WERI-Rb-1 (cell line): ENCODE measurements at regions not wholly inside any gene's neighbourhood (a gene's known extent, or its start where the extent isn't known, plus 50 kb on each side); places are given as distances from the start of the nearest gene placed in this dataset.
"Not testable (repeated sequence)": the region's sequence is repeated elsewhere in the genome, so short reads cannot be mapped to it uniquely, and the experiment has no call there.

Experiments
- DNase-seq: peaks from one replicate; pipeline ENCODE4 v3.0.0-alpha.2; 2020
- H3K27ac ChIP-seq: fragments of 250-450 bp; sonication (Bioruptor Pico); 2 replicates; pipeline ENCODE4 v1.5.1; 2020; ENCODE audit warnings: mild to moderate bottlenecking, moderate library complexity
- H3K27me3 ChIP-seq: fragments of 250-450 bp; sonication (Bioruptor Pico); 2 replicates; pipeline ENCODE4 v1.5.1; 2021; ENCODE audit warnings: mild to moderate bottlenecking, low read depth, moderate library complexity; ENCODE audit not compliant: insufficient read depth, severe bottlenecking
- H3K36me3 ChIP-seq: fragments of 250-450 bp; sonication (Bioruptor Pico); 2 replicates; pipeline ENCODE4 v1.5.1; 2020; ENCODE audit warnings: mild to moderate bottlenecking, moderate library complexity
- H3K4me3 ChIP-seq: 2 replicates; pipeline ENCODE4 v1.5.1; 2011; ENCODE audit warnings: low read depth, mild to moderate bottlenecking, control low read depth, low read length
- H3K9me3 ChIP-seq: fragments of 250-450 bp; sonication (Bioruptor Pico); 2 replicates; pipeline ENCODE4 v1.5.1; 2021; ENCODE audit warnings: mild to moderate bottlenecking, moderate library complexity; ENCODE audit not compliant: severe bottlenecking
- TF ChIP-seq, protein P1 (sequence below): IDR thresholded peaks from 2 replicates; pipeline ENCODE4 v1.5.1; 2011; ENCODE audit warnings: low read depth, mild to moderate bottlenecking, control low read depth, inconsistent platforms, low read length

- H3K27me3 ChIP-seq, result no peaks in the 10 kb centered on the region
- H3K36me3 ChIP-seq, result no peaks in the 10 kb centered on the region
- no peak overlapping the region for H3K4me3 ChIP-seq
- no peak overlapping the region for H3K27ac ChIP-seq
- TF ChIP-seq, protein P1, sequence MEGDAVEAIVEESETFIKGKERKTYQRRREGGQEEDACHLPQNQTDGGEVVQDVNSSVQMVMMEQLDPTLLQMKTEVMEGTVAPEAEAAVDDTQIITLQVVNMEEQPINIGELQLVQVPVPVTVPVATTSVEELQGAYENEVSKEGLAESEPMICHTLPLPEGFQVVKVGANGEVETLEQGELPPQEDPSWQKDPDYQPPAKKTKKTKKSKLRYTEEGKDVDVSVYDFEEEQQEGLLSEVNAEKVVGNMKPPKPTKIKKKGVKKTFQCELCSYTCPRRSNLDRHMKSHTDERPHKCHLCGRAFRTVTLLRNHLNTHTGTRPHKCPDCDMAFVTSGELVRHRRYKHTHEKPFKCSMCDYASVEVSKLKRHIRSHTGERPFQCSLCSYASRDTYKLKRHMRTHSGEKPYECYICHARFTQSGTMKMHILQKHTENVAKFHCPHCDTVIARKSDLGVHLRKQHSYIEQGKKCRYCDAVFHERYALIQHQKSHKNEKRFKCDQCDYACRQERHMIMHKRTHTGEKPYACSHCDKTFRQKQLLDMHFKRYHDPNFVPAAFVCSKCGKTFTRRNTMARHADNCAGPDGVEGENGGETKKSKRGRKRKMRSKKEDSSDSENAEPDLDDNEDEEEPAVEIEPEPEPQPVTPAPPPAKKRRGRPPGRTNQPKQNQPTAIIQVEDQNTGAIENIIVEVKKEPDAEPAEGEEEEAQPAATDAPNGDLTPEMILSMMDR, result no peak
- H3K9me3 ChIP-seq, result no peaks in the 10 kb centered on the region
- DNase-seq, result no peak
Observed at GRCh38 chr5:8829323-8830029, 716.4 kb downstream of the SEMA5A start.

DNA sequence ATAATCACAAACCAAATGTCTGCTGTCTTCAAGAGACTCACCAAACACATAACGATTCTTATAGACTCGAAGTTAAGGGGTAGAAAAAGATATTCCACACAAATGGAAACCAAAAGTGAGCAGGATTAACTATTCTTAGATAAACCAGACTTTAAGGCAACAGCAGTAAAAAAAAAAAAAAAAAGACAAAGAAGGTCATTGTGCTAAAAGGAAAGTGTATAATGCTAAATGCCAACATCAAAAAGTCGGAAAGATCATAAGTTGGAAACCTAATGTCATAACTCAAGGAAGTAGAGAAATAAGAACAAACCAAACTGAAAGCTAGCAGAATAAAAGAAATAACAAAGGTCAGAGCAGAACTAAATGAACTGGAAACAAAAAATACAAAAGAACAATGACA is 714.6 kb downstream of the SEMA5A start:
- TF ChIP-seq, protein P1, result no peak
- no peaks in the 10 kb centered on the region for H3K36me3 ChIP-seq
- H3K27me3 ChIP-seq, result no peaks in the 10 kb centered on the region
- H3K4me3 ChIP-seq, result no peak overlapping the region
- DNase-seq, result no peak
- H3K9me3 ChIP-seq, result no peaks in the 10 kb centered on the region
- no peak overlapping the region for H3K27ac ChIP-seq

DNA sequence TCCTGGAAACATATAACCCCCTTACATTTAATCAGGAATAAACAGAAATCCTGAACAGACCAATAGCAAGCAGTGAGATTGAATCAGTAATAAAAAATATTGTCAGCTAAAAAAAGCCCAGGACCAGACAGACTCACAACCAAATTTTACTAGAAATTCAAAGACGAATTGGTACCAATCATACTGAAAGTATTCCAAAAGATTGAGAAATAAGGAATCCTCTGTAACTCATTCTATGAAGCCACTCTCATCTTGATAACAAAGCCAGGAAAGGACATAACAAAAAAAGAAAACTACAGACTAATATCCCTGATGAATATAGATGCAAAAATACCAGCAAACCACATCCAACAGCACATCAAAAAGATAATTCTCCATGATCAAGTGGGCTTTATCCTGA is 714.0 kb downstream of the SEMA5A start:
- Histone ChIP-seq H3K4me3 (no peak overlapping the region), H3K9me3 (no peaks in the 10 kb centered on the region), H3K36me3 (no peaks in the 10 kb centered on the region), H3K27me3 (no peaks in the 10 kb centered on the region), H3K27ac (no peak overlapping the region)
- DNase-seq, result no peak
- TF ChIP-seq, protein P1, result no peak

GRCh38 chr5:8839361-8840055 is 706.4 kb downstream of the SEMA5A start:
- no peaks in the 10 kb centered on the region for H3K36me3 ChIP-seq
- no peak overlapping the region for H3K4me3 ChIP-seq
- TF ChIP-seq, protein P1, result no peak
- H3K27me3 ChIP-seq, result no peaks in the 10 kb centered on the region
- no peak overlapping the region for H3K27ac ChIP-seq
- peaks cover 5% of the 10 kb centered on the region for H3K9me3 ChIP-seq
- no peak for DNase-seq

- Histone ChIP-seq H3K9me3 (peaks cover 5% of the 10 kb centered on the region), H3K4me3 (no peak overlapping the region), H3K36me3 (no peaks in the 10 kb centered on the region), H3K27me3 (no peaks in the 10 kb centered on the region), H3K27ac (no peak overlapping the region)
- DNase-seq, result no peak
- TF ChIP-seq, protein P1, result no peak
Observed at GRCh38 chr5:8840237-8840636, 705.6 kb downstream of the SEMA5A start.

GRCh38 chr5:8840746-8841145 is 705.1 kb downstream of the SEMA5A start:
- DNase-seq, H3K27ac ChIP-seq, H3K27me3 ChIP-seq, H3K4me3 ChIP-seq, H3K9me3 ChIP-seq, H3K36me3 ChIP-seq: not testable (repeated sequence)
